ENCODE measurements at regions not wholly inside any gene's neighbourhood (a gene's known extent, or its start where the extent isn't known, plus 50 kb on each side); places are given as distances from the start of the nearest gene placed in this dataset.
"Not testable (repeated sequence)": the region's sequence is repeated elsewhere in the genome, so short reads cannot be mapped to it uniquely, and the experiment has no call there.

- not testable (repeated sequence) for H3K36me3 ChIP-seq (ENCODE audit: control insufficient read depth, insufficient read depth, low read length); H2AFZ ChIP-seq (ENCODE audit: low read length); H4K20me1 ChIP-seq (ENCODE audit: control insufficient read depth, extremely low read depth, insufficient read depth, low read length); DNase-seq (ENCODE audit: low read depth in 2 of 2); H3K9ac ChIP-seq (ENCODE audit: insufficient read depth, low read length); H3K79me2 ChIP-seq (ENCODE audit: control insufficient read depth, insufficient read depth, low read length); H3K4me2 ChIP-seq (ENCODE audit: extremely low read depth, insufficient read depth, low read length); H3K27ac ChIP-seq (ENCODE audit: insufficient read depth, low read length); H3K4me3 ChIP-seq (replicated peaks in 1 of 4; ENCODE audit: control extremely low read depth in 1 of 4, insufficient read depth in 1 of 4, low read depth in 3 of 4, low read length in 4 of 4); H3K4me1 ChIP-seq (ENCODE audit: control insufficient read depth, extremely low read depth, insufficient read depth, low read length); H3K27me3 ChIP-seq (ENCODE audit: control insufficient read depth, insufficient read depth, low read length); H3K9me3 ChIP-seq (ENCODE audit: control insufficient read depth, insufficient read depth, low read depth, low read length)
These were observed 186.2 kb upstream of the NOTCH2NLA start for GRCh38 chr1:146415017-146415416.

- not testable (repeated sequence) for H4K20me1 ChIP-seq (ENCODE audit: control insufficient read depth, extremely low read depth, insufficient read depth, low read length); H3K27ac ChIP-seq (ENCODE audit: insufficient read depth, low read length); H3K9me3 ChIP-seq (ENCODE audit: control insufficient read depth, insufficient read depth, low read depth, low read length); H3K4me3 ChIP-seq (replicated peaks in 1 of 4; ENCODE audit: control extremely low read depth in 1 of 4, insufficient read depth in 1 of 4, low read depth in 3 of 4, low read length in 4 of 4); H3K4me1 ChIP-seq (ENCODE audit: control insufficient read depth, extremely low read depth, insufficient read depth, low read length); H3K27me3 ChIP-seq (ENCODE audit: control insufficient read depth, insufficient read depth, low read length); H3K4me2 ChIP-seq (ENCODE audit: extremely low read depth, insufficient read depth, low read length); H3K36me3 ChIP-seq (ENCODE audit: control insufficient read depth, insufficient read depth, low read length); H3K9ac ChIP-seq (ENCODE audit: insufficient read depth, low read length); H2AFZ ChIP-seq (ENCODE audit: low read length); H3K79me2 ChIP-seq (ENCODE audit: control insufficient read depth, insufficient read depth, low read length)
- DNase-seq (ENCODE audit: low read depth in 2 of 2): peak; percentile 48 to 55
These were observed 185.1 kb upstream of the NOTCH2NLA start for GRCh38 chr1:146413911-146414310.

- DNase-seq (ENCODE audit: low read depth in 2 of 2); H3K36me3 ChIP-seq (ENCODE audit: control insufficient read depth, insufficient read depth, low read length); H2AFZ ChIP-seq (ENCODE audit: low read length); H3K27ac ChIP-seq (ENCODE audit: insufficient read depth, low read length); H4K20me1 ChIP-seq (ENCODE audit: control insufficient read depth, extremely low read depth, insufficient read depth, low read length); H3K4me2 ChIP-seq (ENCODE audit: extremely low read depth, insufficient read depth, low read length); H3K4me3 ChIP-seq (replicated peaks in 1 of 4; ENCODE audit: control extremely low read depth in 1 of 4, insufficient read depth in 1 of 4, low read depth in 3 of 4, low read length in 4 of 4); H3K9ac ChIP-seq (ENCODE audit: insufficient read depth, low read length); H3K79me2 ChIP-seq (ENCODE audit: control insufficient read depth, insufficient read depth, low read length); H3K4me1 ChIP-seq (ENCODE audit: control insufficient read depth, extremely low read depth, insufficient read depth, low read length); H3K27me3 ChIP-seq (ENCODE audit: control insufficient read depth, insufficient read depth, low read length); H3K9me3 ChIP-seq (ENCODE audit: control insufficient read depth, insufficient read depth, low read depth, low read length): not testable (repeated sequence)
These were observed 183.1 kb upstream of the NOTCH2NLA start for GRCh38 chr1:146411923-146412322.

GRCh38 chr1:146409817-146410441 lies 181.1 kb upstream of the NOTCH2NLA start:
- not testable (repeated sequence) for H2AFZ ChIP-seq (ENCODE audit: low read length); H3K36me3 ChIP-seq (ENCODE audit: control insufficient read depth, insufficient read depth, low read length); H3K9ac ChIP-seq (ENCODE audit: insufficient read depth, low read length); H3K4me1 ChIP-seq (ENCODE audit: control insufficient read depth, extremely low read depth, insufficient read depth, low read length); H3K4me2 ChIP-seq (ENCODE audit: extremely low read depth, insufficient read depth, low read length); H3K27ac ChIP-seq (ENCODE audit: insufficient read depth, low read length); H3K79me2 ChIP-seq (ENCODE audit: control insufficient read depth, insufficient read depth, low read length); H3K9me3 ChIP-seq (ENCODE audit: control insufficient read depth, insufficient read depth, low read depth, low read length); H4K20me1 ChIP-seq (ENCODE audit: control insufficient read depth, extremely low read depth, insufficient read depth, low read length); H3K27me3 ChIP-seq (ENCODE audit: control insufficient read depth, insufficient read depth, low read length)
- DNase-seq (ENCODE audit: low read depth in 2 of 2): peak; percentile 89 to 91
- H3K4me3 ChIP-seq (replicated peaks in 1 of 4; ENCODE audit: control extremely low read depth in 1 of 4, insufficient read depth in 1 of 4, low read depth in 3 of 4, low read length in 4 of 4): peak overlapping the region in 2 of 4 experiments; percentile 17 to 49

GRCh38 chr1:146409116-146409801 lies 180.4 kb upstream of the NOTCH2NLA start:
- peak overlapping the region in 1 of 4 experiments; percentile 19 for H3K4me3 ChIP-seq (replicated peaks in 1 of 4; ENCODE audit: control extremely low read depth in 1 of 4, insufficient read depth in 1 of 4, low read depth in 3 of 4, low read length in 4 of 4)
- not testable (repeated sequence) for H3K79me2 ChIP-seq (ENCODE audit: control insufficient read depth, insufficient read depth, low read length); H3K4me2 ChIP-seq (ENCODE audit: extremely low read depth, insufficient read depth, low read length); H3K9me3 ChIP-seq (ENCODE audit: control insufficient read depth, insufficient read depth, low read depth, low read length); H3K4me1 ChIP-seq (ENCODE audit: control insufficient read depth, extremely low read depth, insufficient read depth, low read length); H3K27ac ChIP-seq (ENCODE audit: insufficient read depth, low read length); H2AFZ ChIP-seq (ENCODE audit: low read length); H3K36me3 ChIP-seq (ENCODE audit: control insufficient read depth, insufficient read depth, low read length); H3K27me3 ChIP-seq (ENCODE audit: control insufficient read depth, insufficient read depth, low read length); H4K20me1 ChIP-seq (ENCODE audit: control insufficient read depth, extremely low read depth, insufficient read depth, low read length); H3K9ac ChIP-seq (ENCODE audit: insufficient read depth, low read length)
- peak; percentile 36 to 63 for DNase-seq (ENCODE audit: low read depth in 2 of 2)
